ENCODE measurements at regions not wholly inside any gene's neighbourhood (a gene's known extent, or its start where the extent isn't known, plus 50 kb on each side); places are given as distances from the start of the nearest gene placed in this dataset.
"Not testable (repeated sequence)": the region's sequence is repeated elsewhere in the genome, so short reads cannot be mapped to it uniquely, and the experiment has no call there.

DNA sequence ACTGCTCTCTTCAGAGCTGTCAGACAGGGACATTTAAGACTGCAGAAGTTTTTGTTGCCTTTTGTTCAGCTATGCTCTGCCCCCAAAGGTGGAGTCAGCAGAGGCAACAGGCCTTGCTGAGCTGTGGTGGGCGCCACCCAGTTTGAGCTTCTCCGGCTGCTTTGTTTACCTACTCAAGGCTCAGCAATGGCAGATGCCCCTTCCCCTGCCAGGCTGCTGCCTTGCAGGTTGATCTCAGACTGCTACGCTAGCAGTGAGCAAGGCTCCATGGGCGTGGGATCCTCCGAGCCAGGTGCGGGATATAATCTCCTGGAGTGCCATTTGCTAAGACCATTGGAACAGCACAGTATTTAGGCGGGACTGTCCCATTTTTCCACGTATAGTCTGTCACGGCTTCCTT, 371.4 kb upstream of the AMOT start:
- no peak overlapping the region for H3K4me3 ChIP-seq (ENCODE audit: low read depth, low read length)
- DNase-seq (ENCODE audit: low read depth), result no peak
- TF ChIP-seq, protein P1, sequence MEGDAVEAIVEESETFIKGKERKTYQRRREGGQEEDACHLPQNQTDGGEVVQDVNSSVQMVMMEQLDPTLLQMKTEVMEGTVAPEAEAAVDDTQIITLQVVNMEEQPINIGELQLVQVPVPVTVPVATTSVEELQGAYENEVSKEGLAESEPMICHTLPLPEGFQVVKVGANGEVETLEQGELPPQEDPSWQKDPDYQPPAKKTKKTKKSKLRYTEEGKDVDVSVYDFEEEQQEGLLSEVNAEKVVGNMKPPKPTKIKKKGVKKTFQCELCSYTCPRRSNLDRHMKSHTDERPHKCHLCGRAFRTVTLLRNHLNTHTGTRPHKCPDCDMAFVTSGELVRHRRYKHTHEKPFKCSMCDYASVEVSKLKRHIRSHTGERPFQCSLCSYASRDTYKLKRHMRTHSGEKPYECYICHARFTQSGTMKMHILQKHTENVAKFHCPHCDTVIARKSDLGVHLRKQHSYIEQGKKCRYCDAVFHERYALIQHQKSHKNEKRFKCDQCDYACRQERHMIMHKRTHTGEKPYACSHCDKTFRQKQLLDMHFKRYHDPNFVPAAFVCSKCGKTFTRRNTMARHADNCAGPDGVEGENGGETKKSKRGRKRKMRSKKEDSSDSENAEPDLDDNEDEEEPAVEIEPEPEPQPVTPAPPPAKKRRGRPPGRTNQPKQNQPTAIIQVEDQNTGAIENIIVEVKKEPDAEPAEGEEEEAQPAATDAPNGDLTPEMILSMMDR (IDR thresholded peaks at IDR 0.05; ENCODE audit: insufficient read depth, low read depth, low read length), result no peak

DNA sequence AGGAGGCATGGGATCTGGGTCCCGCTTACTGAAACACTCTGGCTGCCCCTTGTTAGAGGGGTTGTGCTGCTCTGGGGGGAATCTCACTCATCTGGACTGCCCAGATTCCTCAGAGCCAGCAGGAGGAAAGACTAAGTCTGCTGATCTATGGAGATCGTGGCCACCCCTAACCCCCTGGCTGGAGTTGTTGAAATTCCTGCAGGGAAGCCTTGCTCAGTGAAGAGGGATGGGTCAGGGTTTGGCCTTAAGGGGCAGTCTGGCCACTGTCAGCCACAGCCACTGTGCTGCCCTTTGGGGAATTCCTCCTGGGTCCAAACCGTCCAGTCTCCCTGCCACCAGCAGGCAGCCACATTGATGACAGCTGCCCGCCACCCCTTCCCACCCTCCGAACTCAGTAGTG, 362.0 kb upstream of the AMOT start:
- no peak overlapping the region for H3K4me3 ChIP-seq (ENCODE audit: low read depth, low read length)
- TF ChIP-seq, protein P1 (IDR thresholded peaks at IDR 0.05; ENCODE audit: insufficient read depth, low read depth, low read length), result no peak
- no peak for DNase-seq (ENCODE audit: low read depth)

DNA sequence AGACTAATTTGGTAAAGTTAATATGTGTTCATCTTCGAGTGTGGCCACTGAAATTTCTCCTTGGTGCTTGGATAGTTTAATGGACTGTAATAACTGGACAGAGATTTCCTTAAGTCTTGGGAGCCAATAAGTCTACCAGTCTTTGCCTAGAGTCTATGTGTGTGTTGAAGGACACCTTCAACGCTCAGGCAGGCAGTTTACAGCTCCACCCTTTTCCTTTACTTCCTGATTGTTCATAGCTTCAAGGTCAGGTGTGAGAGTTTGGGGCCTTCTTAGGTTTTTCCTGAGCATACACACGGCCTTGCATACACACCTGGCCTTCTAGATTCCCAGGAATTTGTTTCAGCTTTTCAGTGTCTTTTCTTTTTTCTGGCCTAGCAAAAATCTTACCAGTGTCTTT, 355.3 kb upstream of the AMOT start:
- TF ChIP-seq, protein P1 (IDR thresholded peaks at IDR 0.05; ENCODE audit: insufficient read depth, low read depth, low read length), result no peak
- H3K4me3 ChIP-seq (ENCODE audit: low read depth, low read length), result no peak overlapping the region
- DNase-seq (ENCODE audit: low read depth), result no peak

DNA sequence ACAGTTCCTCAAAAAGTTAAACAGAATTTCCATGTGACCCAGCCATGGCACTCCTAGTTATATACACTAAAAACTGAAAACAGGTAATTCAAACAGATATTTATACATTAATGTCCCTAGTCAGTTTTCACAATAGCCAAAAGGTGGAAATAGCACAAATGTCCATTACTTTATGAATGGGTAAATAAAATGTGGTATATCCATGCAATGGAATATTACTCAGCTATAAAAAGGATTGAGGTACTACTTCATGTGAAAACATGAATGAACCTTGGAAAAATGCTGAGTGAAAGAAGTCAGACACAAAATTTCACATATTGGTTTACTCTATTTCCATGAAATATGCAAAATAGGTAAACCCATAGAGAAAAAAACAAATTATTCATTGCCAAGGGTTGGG, 351.8 kb upstream of the AMOT start:
- TF ChIP-seq, protein P1 (IDR thresholded peaks at IDR 0.05; ENCODE audit: insufficient read depth, low read depth, low read length), result no peak
- no peak for DNase-seq (ENCODE audit: low read depth)
- no peak overlapping the region for H3K4me3 ChIP-seq (ENCODE audit: low read depth, low read length)

DNA sequence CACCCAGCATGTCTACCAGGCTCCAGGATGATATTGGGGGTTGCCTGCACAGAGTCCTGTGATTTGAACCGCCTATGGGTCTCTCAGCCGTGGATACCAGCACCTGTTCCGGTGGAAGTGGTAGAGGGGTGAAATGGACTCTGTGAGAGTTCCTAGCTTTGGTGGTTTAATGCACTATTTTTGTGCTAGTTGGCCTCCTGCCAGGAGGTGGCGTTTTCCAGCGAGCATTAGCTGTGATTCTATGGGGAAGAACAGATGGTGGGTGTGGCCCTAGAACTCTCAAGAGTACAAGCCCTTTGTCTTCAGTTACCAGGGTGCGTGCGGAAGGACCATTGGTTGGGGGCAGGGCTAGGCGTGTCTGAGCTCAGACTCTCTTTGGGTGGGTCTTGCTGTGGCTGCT, 316.9 kb upstream of the AMOT start:
- no peak for DNase-seq (ENCODE audit: low read depth)
- TF ChIP-seq, protein P1 (IDR thresholded peaks at IDR 0.05; ENCODE audit: insufficient read depth, low read depth, low read length), result no peak
- H3K4me3 ChIP-seq (ENCODE audit: low read depth, low read length), result no peak overlapping the region

DNA sequence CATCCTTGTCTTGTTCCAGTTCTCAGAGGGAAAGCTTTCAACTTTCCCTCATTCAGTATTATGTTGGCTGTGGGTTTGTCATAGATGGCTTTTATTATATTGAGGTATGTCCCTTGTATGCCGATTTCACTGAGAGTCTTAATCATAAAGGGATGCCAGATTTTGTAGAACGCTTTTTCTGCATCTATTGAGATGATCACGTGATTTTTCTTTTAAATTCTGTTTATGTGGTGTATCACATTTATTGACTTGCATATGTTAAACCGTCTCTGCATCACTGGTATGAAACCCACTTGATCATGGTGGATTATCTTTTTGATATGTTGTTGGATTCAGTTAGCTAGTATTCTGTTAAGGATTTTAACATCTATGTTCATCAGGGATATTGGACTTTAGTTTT, 313.7 kb upstream of the AMOT start:
- DNase-seq (ENCODE audit: low read depth); H3K4me3 ChIP-seq (ENCODE audit: low read depth, low read length): not testable (repeated sequence)

DNA sequence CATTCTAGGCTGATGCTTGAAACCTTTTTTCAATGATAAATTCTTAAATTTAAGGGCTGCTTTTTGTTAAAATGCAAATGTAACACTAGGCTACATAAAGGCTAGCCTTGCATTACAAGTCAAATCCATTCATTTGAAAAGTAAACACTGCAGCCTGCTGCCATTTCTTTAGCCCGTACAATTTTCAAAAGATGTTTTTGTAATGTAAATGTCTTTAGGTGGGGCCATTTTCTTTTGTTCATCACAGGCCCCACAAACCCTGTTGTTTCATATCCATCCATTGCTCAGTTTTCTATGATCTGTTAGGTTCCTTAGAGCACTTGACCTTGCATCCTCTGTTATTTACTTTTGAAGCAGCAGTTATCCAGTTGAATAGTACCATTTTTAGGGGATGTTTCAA, 296.2 kb upstream of the AMOT start:
- no peak overlapping the region for H3K4me3 ChIP-seq (ENCODE audit: low read depth, low read length)
- TF ChIP-seq, protein P1 (IDR thresholded peaks at IDR 0.05; ENCODE audit: insufficient read depth, low read depth, low read length), result no peak
- no peak for DNase-seq (ENCODE audit: low read depth)
